ENCODE measurements at regions not wholly inside any gene's neighbourhood (a gene's known extent, or its start where the extent isn't known, plus 50 kb on each side); places are given as distances from the start of the nearest gene placed in this dataset.

DNA sequence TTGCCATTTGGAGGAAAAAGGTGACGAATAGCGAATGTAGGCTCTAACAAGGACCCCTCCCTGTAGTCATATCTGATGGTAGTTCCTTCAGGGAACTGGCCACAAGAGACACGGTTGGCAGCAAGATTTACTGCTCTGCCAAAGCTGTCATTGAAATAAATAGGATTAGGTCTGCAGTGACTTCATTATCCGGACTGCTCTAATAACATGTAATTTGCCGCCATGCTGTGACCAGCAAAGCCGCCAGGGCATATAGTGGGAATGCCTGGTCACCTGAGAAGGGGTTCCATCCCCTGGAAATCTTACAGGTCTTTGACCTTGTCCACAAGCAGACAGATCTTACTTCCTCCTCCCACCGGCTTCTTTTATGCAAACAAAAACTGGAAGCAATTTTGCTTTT is 59.4 kb upstream of the LAPTM4A start:
- no peak for DNase-seq (ENCODE audit: low read depth)

DNA sequence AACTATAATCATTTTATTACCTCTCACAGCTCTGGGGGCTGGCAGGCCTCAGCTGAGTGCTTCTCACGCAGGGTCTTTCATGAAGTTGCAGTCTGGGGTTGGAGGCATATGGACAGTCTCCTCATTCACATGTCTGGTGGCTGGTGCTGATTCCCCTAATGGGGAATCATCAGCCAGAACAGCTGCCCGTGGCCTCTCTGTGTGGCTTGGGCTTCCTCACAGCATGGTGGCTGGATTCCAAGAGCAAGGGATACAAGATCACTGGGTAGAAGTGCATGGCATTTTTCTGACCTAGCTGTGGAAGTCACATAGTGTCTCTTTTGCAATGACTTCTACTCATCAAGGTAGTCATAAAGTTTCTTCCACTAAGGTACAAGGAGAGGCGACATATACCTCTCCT is 59.0 kb upstream of the LAPTM4A start:
- no peak for DNase-seq (ENCODE audit: low read depth)

DNA sequence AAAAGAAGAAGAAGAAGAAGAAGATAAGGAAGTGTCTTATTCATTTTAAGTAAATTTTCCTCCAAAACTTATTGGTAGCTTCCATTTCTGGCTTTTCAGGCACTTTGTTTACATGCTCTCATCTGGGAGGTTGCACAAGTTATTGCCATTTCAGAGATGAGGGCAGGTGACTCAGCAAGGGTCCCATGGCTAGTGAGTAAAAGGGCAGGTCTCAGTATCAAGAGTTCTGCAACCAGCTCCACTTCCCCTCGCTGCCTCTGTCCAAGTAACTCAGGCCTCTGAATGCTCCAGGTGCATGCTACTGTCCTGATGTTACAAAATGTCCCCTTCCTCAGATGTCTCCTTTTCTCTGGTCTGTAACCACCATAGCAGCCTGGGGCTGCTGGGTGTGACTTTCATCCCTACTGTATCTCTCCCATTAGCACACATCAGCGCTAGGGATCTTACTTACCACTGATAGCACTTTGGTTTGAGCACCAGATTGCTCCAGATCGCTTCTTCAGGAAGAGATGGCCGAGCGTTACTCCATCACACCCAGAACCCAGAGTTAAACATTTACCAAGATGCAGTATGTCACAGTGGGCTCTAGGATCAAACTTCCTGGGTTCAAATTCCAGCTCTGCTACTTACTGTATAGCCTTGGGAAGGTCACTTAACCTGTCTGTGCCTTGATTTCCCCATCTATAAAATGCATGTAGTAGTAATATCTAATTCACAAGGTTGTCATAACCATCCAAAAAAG is 57.4 kb upstream of the LAPTM4A start:
- no peak for DNase-seq (ENCODE audit: low read depth)

DNA sequence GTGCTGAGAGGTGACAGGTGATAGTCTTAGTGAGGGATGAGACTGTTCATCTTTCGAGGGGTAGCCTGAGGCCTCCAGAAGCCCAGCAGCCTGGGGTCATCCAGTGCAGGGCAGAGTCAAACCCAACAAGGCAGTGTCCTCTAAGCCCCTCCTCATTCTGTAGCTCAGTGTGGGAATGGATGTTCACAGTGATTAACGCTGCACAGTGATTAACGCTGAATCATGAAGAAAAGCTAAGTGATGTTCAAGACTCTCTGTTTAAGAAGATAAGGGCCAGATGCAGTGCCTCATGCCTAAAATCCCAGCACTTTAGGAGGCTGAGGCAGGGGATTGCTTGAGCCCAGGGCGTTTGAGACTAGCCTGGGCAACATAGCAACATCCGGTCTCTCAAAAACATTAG is 56.3 kb upstream of the LAPTM4A start:
- DNase-seq (ENCODE audit: low read depth): no peak

DNA sequence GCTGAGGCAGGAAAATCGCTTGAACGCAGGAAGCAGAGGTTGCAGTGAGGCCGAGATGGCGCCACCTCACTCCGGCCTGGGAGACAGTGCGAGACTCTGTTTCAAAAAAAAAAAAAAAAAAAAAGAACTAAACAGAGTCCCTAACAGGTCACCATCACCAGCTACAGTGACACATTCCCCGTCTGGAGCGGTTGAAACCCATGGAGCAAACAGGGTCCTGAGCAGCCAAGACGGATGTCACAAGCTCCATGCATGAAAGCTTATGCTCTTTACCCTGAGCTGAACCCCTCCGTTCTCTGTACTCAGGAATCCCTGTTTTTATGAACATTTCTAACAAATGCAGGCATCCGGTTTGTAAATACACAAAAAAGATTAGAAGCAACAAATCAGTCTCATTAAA is 55.9 kb upstream of the LAPTM4A start:
- DNase-seq (ENCODE audit: low read depth): no peak

DNA sequence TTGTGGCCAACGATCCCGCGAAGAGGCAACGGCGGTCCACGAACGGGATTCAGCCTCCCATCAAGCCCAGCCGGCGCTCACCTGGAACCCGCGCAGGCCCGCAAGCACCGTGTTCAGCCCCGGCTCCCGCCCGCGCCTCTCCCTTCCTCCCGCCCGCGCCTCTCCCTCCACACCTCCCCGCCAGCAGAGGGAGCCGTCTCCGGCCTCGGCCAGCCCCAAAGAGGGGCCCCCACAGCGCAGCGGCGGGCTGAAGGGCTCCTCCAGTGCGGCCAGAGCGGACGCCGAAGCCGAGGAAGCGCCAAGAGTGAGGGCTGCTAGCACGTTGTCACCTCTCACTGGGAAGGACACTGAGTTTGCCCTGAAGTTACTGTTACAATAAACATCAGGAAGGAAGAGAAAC is 55.3 kb upstream of the LAPTM4A start:
- no peak for DNase-seq (ENCODE audit: low read depth)

DNA sequence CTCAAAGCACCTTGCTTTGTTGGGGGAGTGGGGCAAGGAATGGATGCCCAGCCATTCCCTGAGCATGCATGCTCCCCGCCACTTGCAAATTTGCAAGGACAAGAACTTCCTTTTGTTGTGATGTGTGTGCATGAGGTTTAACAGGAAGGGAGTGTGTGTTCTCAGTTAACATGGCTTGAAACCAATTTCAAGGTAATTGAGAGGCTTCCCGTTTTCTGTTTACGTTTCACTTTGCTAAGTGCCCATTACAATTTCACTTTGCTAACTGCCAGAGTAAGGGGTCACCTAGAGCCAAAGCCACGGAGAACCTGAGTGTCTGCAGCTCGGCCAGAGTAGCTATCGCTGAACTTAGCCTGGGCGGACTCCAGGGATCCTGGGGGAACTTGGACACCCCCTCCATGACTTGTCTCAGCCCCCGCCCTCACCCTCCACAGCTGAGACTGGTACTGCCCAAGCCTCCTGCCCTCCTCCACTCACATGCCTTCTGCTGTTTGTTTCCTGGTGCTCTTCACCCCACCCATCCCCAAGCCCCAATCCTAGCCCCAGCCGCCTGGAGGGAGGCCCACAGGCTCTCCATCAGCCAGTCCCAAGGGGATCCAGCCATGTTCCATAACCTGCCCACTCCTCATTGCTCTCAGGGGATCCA is 53.6 kb upstream of the LAPTM4A start:
- no peak for DNase-seq (ENCODE audit: low read depth)

DNA sequence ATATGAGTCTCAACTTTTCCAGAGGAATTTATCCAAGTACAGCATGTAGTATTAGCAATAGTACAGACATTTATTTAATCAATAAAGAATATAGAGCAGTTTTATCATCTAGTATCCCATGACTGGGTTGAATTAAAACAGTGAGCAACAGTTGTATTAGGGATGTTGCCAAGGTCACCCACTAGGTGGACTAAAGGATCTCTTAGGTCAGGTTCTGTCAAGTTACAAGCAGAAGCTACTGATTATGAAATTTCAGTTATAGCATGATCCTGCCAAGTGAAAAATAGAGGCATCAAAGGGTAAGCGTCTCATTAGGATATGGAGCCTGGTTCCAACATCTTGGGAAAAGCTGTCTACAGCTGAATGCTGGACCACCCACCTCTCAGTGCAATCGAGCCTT is 52.1 kb upstream of the LAPTM4A start:
- DNase-seq (ENCODE audit: low read depth): no peak

Measured in stromal cell of bone marrow (primary cell).